ENCODE measurements at regions not wholly inside any gene's neighbourhood (a gene's known extent, or its start where the extent isn't known, plus 50 kb on each side); places are given as distances from the start of the nearest gene placed in this dataset.

GRCh38 chr5:119926301-119926700 lies 296.9 kb downstream of the FAM170A start:
- no peak overlapping the region for H3K4me3 ChIP-seq (ENCODE audit: low read length)
- DNase-seq = no peak
- WGBS (ENCODE audit: insufficient coverage) = no CpG with 5 or more reads among the region's 1 CpG
- H3K36me3 ChIP-seq (ENCODE audit: control insufficient read depth, insufficient read depth, low read length) = no peaks in the 10 kb centered on the region
- no peak overlapping the region for H3K27ac ChIP-seq (ENCODE audit: low read length)
- H3K4me1 ChIP-seq (ENCODE audit: control insufficient read depth, insufficient read depth, low read length) = no peaks in the 10 kb centered on the region
- H3K27me3 ChIP-seq (ENCODE audit: control insufficient read depth, insufficient read depth, low read length) = no peaks in the 10 kb centered on the region
- H3K9me3 ChIP-seq (replicated peaks; ENCODE audit: control insufficient read depth, low read depth, low read length) = no peaks in the 10 kb centered on the region

GRCh38 chr5:119928974-119929373 lies 299.6 kb downstream of the FAM170A start:
- no peak for DNase-seq
- Histone ChIP-seq H3K9me3 (replicated peaks; ENCODE audit: control insufficient read depth, low read depth, low read length) (no peaks in the 10 kb centered on the region), H3K27me3 (ENCODE audit: control insufficient read depth, insufficient read depth, low read length) (no peaks in the 10 kb centered on the region), H3K4me1 (ENCODE audit: control insufficient read depth, insufficient read depth, low read length) (no peaks in the 10 kb centered on the region), H3K36me3 (ENCODE audit: control insufficient read depth, insufficient read depth, low read length) (no peaks in the 10 kb centered on the region), H3K27ac (ENCODE audit: low read length) (no peak overlapping the region), H3K4me3 (ENCODE audit: low read length) (no peak overlapping the region)

- no peak overlapping the region for H3K4me3 ChIP-seq (ENCODE audit: low read length)
- H3K9me3 ChIP-seq (replicated peaks; ENCODE audit: control insufficient read depth, low read depth, low read length) = no peaks in the 10 kb centered on the region
- H3K27ac ChIP-seq (ENCODE audit: low read length) = no peak overlapping the region
- no peak for DNase-seq
- no peaks in the 10 kb centered on the region for H3K36me3 ChIP-seq (ENCODE audit: control insufficient read depth, insufficient read depth, low read length)
- no peaks in the 10 kb centered on the region for H3K27me3 ChIP-seq (ENCODE audit: control insufficient read depth, insufficient read depth, low read length)
- 75% methylated on average over 3 of the region's 4 CpGs for WGBS (ENCODE audit: insufficient coverage)
- no peaks in the 10 kb centered on the region for H3K4me1 ChIP-seq (ENCODE audit: control insufficient read depth, insufficient read depth, low read length)
Observed at GRCh38 chr5:119930490-119930889, 301.1 kb downstream of the FAM170A start.

GRCh38 chr5:119943148-119943547 lies 313.8 kb downstream of the FAM170A start:
- no peak overlapping the region for H3K4me3 ChIP-seq (ENCODE audit: low read length)
- DNase-seq = peak; percentile 16
- no peaks in the 10 kb centered on the region for H3K27me3 ChIP-seq (ENCODE audit: control insufficient read depth, insufficient read depth, low read length)
- no peaks in the 10 kb centered on the region for H3K36me3 ChIP-seq (ENCODE audit: control insufficient read depth, insufficient read depth, low read length)
- peaks cover 3% of the 10 kb centered on the region for H3K9me3 ChIP-seq (replicated peaks; ENCODE audit: control insufficient read depth, low read depth, low read length)
- H3K4me1 ChIP-seq (ENCODE audit: control insufficient read depth, insufficient read depth, low read length) = no peaks in the 10 kb centered on the region
- H3K27ac ChIP-seq (ENCODE audit: low read length) = no peak overlapping the region
- no CpG with 5 or more reads among the region's 2 CpGs for WGBS (ENCODE audit: insufficient coverage)

- H3K9me3 ChIP-seq (replicated peaks; ENCODE audit: control insufficient read depth, low read depth, low read length) = no peaks in the 10 kb centered on the region
- H3K4me3 ChIP-seq (ENCODE audit: low read length) = no peak overlapping the region
- H3K4me1 ChIP-seq (ENCODE audit: control insufficient read depth, insufficient read depth, low read length) = no peaks in the 10 kb centered on the region
- no peaks in the 10 kb centered on the region for H3K27me3 ChIP-seq (ENCODE audit: control insufficient read depth, insufficient read depth, low read length)
- H3K36me3 ChIP-seq (ENCODE audit: control insufficient read depth, insufficient read depth, low read length) = no peaks in the 10 kb centered on the region
- H3K27ac ChIP-seq (ENCODE audit: low read length) = no peak overlapping the region
- peak; percentile 60 for DNase-seq
Observed at GRCh38 chr5:119945691-119946090, 316.3 kb downstream of the FAM170A start.

- Histone ChIP-seq H3K27ac (ENCODE audit: low read length) (no peak overlapping the region), H3K9me3 (replicated peaks; ENCODE audit: control insufficient read depth, low read depth, low read length) (no peaks in the 10 kb centered on the region), H3K36me3 (ENCODE audit: control insufficient read depth, insufficient read depth, low read length) (no peaks in the 10 kb centered on the region), H3K4me3 (ENCODE audit: low read length) (no peak overlapping the region), H3K27me3 (ENCODE audit: control insufficient read depth, insufficient read depth, low read length) (no peaks in the 10 kb centered on the region), H3K4me1 (ENCODE audit: control insufficient read depth, insufficient read depth, low read length) (no peaks in the 10 kb centered on the region)
- no CpG with 5 or more reads among the region's 1 CpG for WGBS (ENCODE audit: insufficient coverage)
- DNase-seq = no peak
Observed at GRCh38 chr5:119948162-119948561, 318.8 kb downstream of the FAM170A start.

GRCh38 chr5:119949426-119949999 lies 320.2 kb downstream of the FAM170A start:
- Histone ChIP-seq H3K27me3 (ENCODE audit: control insufficient read depth, insufficient read depth, low read length) (no peaks in the 10 kb centered on the region), H3K4me3 (ENCODE audit: low read length) (no peak overlapping the region), H3K27ac (ENCODE audit: low read length) (no peak overlapping the region), H3K36me3 (ENCODE audit: control insufficient read depth, insufficient read depth, low read length) (no peaks in the 10 kb centered on the region), H3K9me3 (replicated peaks; ENCODE audit: control insufficient read depth, low read depth, low read length) (no peaks in the 10 kb centered on the region), H3K4me1 (ENCODE audit: control insufficient read depth, insufficient read depth, low read length) (no peaks in the 10 kb centered on the region)
- 100% methylated on average over 1 of the region's 1 CpG for WGBS (ENCODE audit: insufficient coverage)
- DNase-seq = no peak

GRCh38 chr5:119951330-119951934 lies 322.1 kb downstream of the FAM170A start:
- no peaks in the 10 kb centered on the region for H3K36me3 ChIP-seq (ENCODE audit: control insufficient read depth, insufficient read depth, low read length)
- H3K27ac ChIP-seq (ENCODE audit: low read length) = no peak overlapping the region
- no peak overlapping the region for H3K4me3 ChIP-seq (ENCODE audit: low read length)
- no peaks in the 10 kb centered on the region for H3K9me3 ChIP-seq (replicated peaks; ENCODE audit: control insufficient read depth, low read depth, low read length)
- 39% methylated on average over 2 of the region's 4 CpGs for WGBS (ENCODE audit: insufficient coverage)
- no peaks in the 10 kb centered on the region for H3K27me3 ChIP-seq (ENCODE audit: control insufficient read depth, insufficient read depth, low read length)
- H3K4me1 ChIP-seq (ENCODE audit: control insufficient read depth, insufficient read depth, low read length) = no peaks in the 10 kb centered on the region
- DNase-seq = no peak

- DNase-seq = no peak
- no CpG with 5 or more reads among the region's 1 CpG for WGBS (ENCODE audit: insufficient coverage)
Observed at GRCh38 chr5:119953474-119953873, 324.1 kb downstream of the FAM170A start.

GRCh38 chr5:119954106-119954505 lies 324.7 kb downstream of the FAM170A start:
- no peak for DNase-seq
- H3K4me3 ChIP-seq (ENCODE audit: low read length) = no peak overlapping the region
- H3K4me1 ChIP-seq (ENCODE audit: control insufficient read depth, insufficient read depth, low read length) = no peaks in the 10 kb centered on the region
- no peaks in the 10 kb centered on the region for H3K36me3 ChIP-seq (ENCODE audit: control insufficient read depth, insufficient read depth, low read length)
- H3K27me3 ChIP-seq (ENCODE audit: control insufficient read depth, insufficient read depth, low read length) = no peaks in the 10 kb centered on the region
- no peak overlapping the region for H3K27ac ChIP-seq (ENCODE audit: low read length)
- no peaks in the 10 kb centered on the region for H3K9me3 ChIP-seq (replicated peaks; ENCODE audit: control insufficient read depth, low read depth, low read length)

More at GRCh38 chr5:119953474-119953873, 324.1 kb downstream of the FAM170A start:
- Histone ChIP-seq H3K9me3 (replicated peaks; ENCODE audit: control insufficient read depth, low read depth, low read length) (no peaks in the 10 kb centered on the region), H3K4me1 (ENCODE audit: control insufficient read depth, insufficient read depth, low read length) (no peaks in the 10 kb centered on the region), H3K27me3 (ENCODE audit: control insufficient read depth, insufficient read depth, low read length) (no peaks in the 10 kb centered on the region), H3K27ac (ENCODE audit: low read length) (no peak overlapping the region), H3K4me3 (ENCODE audit: low read length) (no peak overlapping the region), H3K36me3 (ENCODE audit: control insufficient read depth, insufficient read depth, low read length) (no peaks in the 10 kb centered on the region)

- no CpG with 5 or more reads among the region's 1 CpG for WGBS (ENCODE audit: insufficient coverage)
- H3K27ac ChIP-seq (ENCODE audit: low read length) = no peak overlapping the region
Observed at GRCh38 chr5:119961993-119962392, 332.6 kb downstream of the FAM170A start.

More at GRCh38 chr5:119961993-119962392, 332.6 kb downstream of the FAM170A start:
- H3K4me1 ChIP-seq (ENCODE audit: control insufficient read depth, insufficient read depth, low read length) = no peaks in the 10 kb centered on the region
- no peak overlapping the region for H3K4me3 ChIP-seq (ENCODE audit: low read length)
- DNase-seq = no peak
- H3K36me3 ChIP-seq (ENCODE audit: control insufficient read depth, insufficient read depth, low read length) = no peaks in the 10 kb centered on the region
- H3K27me3 ChIP-seq (ENCODE audit: control insufficient read depth, insufficient read depth, low read length) = no peaks in the 10 kb centered on the region
- no peaks in the 10 kb centered on the region for H3K9me3 ChIP-seq (replicated peaks; ENCODE audit: control insufficient read depth, low read depth, low read length)

All from muscle of leg (tissue), 3 donors.